CD14-positive monocyte (primary cell): ENCODE measurements at regions not wholly inside any gene's neighbourhood (a gene's known extent, or its start where the extent isn't known, plus 50 kb on each side); places are given as distances from the start of the nearest gene placed in this dataset.

Experiments
- DNase-seq, 3 donors: peaks; one replicate each; pipeline ENCODE4 v3.0.0-alpha.2; 2011 to 2022
- H2AFZ ChIP-seq: 2 replicates; pipeline ENCODE4 v1.6.0; 2012; ENCODE audit warnings: mild to moderate bottlenecking, low read depth, low read length, inconsistent platforms; ENCODE audit not compliant: insufficient read depth, poor library complexity, severe bottlenecking
- H3K27ac ChIP-seq, 2 donors: 1 replicate in 1 of 2; 2 replicates in 1 of 2; pipeline ENCODE4 v1.5.1; 2012 to 2013; ENCODE audit warnings: low read length in 2 of 2, control low read depth in 1 of 2, inconsistent platforms in 1 of 2, low read depth in 1 of 2, mild to moderate bottlenecking in 1 of 2
- H3K27me3 ChIP-seq, 2 donors: one replicate each; pipeline versions ENCODE4 v1.6.0 to v1.6.1; 2011 to 2013; ENCODE audit warnings: low read length in 2 of 2; ENCODE audit not compliant: control insufficient read depth in 2 of 2, insufficient read depth in 2 of 2
- H3K36me3 ChIP-seq, 2 donors: replicated peaks in 1 of 2; 1 replicate in 1 of 2; 2 replicates in 1 of 2; pipeline versions ENCODE4 v1.5.1 to v1.6.1; 2012 to 2013; ENCODE audit warnings: low read length in 2 of 2, control low read depth in 1 of 2, inconsistent platforms in 1 of 2, mild to moderate bottlenecking in 1 of 2; ENCODE audit not compliant: insufficient read depth in 2 of 2, control insufficient read depth in 1 of 2
- H3K4me1 ChIP-seq, 2 donors: 1 replicate in 1 of 2; 2 replicates in 1 of 2; pipeline versions ENCODE4 v1.5.1 to v1.6.1; 2012 to 2013; ENCODE audit warnings: low read length in 2 of 2, control low read depth in 1 of 2, inconsistent platforms in 1 of 2, mild to moderate bottlenecking in 1 of 2, moderate library complexity in 1 of 2; ENCODE audit not compliant: insufficient read depth in 2 of 2, control insufficient read depth in 1 of 2
- H3K4me2 ChIP-seq: replicated peaks from 2 replicates; pipeline ENCODE3; 2012; ENCODE audit warnings: low read length, moderate library complexity, mild to moderate bottlenecking; ENCODE audit not compliant: poor library complexity, severe bottlenecking; ENCODE audit errors: extremely low read depth
- H3K4me3 ChIP-seq, 3 experiments: fragments of 200-600 bp in 1 of 3; sonication (generic) in 1 of 3; replicated peaks in 1 of 3; 1 replicate in 2 of 3; 2 replicates in 1 of 3; pipeline ENCODE4 v1.5.1; 2011 to 2013; ENCODE audit warnings: low read length in 3 of 3, mild to moderate bottlenecking in 3 of 3, control low read depth in 2 of 3, low read depth in 2 of 3, inconsistent platforms in 1 of 3, moderate library complexity in 1 of 3
- H3K79me2 ChIP-seq: 2 replicates; pipeline ENCODE4 v1.6.0; 2012; ENCODE audit warnings: mild to moderate bottlenecking, control low read depth, inconsistent platforms, low read length, moderate library complexity; ENCODE audit not compliant: insufficient read depth
- H3K9ac ChIP-seq: 2 replicates; pipeline ENCODE4 v1.6.0; 2017; ENCODE audit warnings: low read length, mild to moderate bottlenecking; ENCODE audit not compliant: insufficient read depth, poor library complexity, severe bottlenecking
- H3K9me3 ChIP-seq, 2 donors: replicated peaks in 1 of 2; 1 replicate in 1 of 2; 2 replicates in 1 of 2; pipeline versions ENCODE4 v1.5.1 to v1.6.1; 2012 to 2013; ENCODE audit warnings: low read length in 2 of 2, control low read depth in 1 of 2; ENCODE audit not compliant: control insufficient read depth in 1 of 2, insufficient read depth in 1 of 2
- H4K20me1 ChIP-seq: 2 replicates; pipeline ENCODE4 v1.6.0; 2012; ENCODE audit warnings: mild to moderate bottlenecking, low read length, control low read depth, moderate library complexity; ENCODE audit not compliant: insufficient read depth
- H3K27ac Mint-ChIP-seq, 7 donors: one replicate each; pipeline ENCODE4 v1.8.0; 2020; ENCODE audit warnings: mild to moderate bottlenecking in 7 of 7, mixed read lengths in 7 of 7, moderate library complexity in 6 of 7, inconsistent platforms in 2 of 7
- H3K27me3 Mint-ChIP-seq, 3 donors: one replicate each; pipeline ENCODE4 v1.8.0; 2021 to 2022; ENCODE audit warnings: low read depth in 3 of 3, mild to moderate bottlenecking in 3 of 3, mixed read lengths in 3 of 3, moderate library complexity in 3 of 3, inconsistent platforms in 1 of 3
- H3K36me3 Mint-ChIP-seq, 2 donors: one replicate each; pipeline ENCODE4 v1.8.0; 2020; ENCODE audit warnings: mixed read lengths in 2 of 2, inconsistent platforms in 1 of 2, mild to moderate bottlenecking in 1 of 2
- H3K4me1 Mint-ChIP-seq: one replicate; pipeline ENCODE4 v1.8.0; 2020; ENCODE audit warnings: mild to moderate bottlenecking, mixed read lengths
- H3K4me3 Mint-ChIP-seq, 2 donors: one replicate each; pipeline ENCODE4 v1.8.0; 2020; ENCODE audit warnings: mild to moderate bottlenecking in 2 of 2, mixed read lengths in 2 of 2, moderate library complexity in 1 of 2
- H3K9me3 Mint-ChIP-seq, 7 donors: one replicate each; pipeline ENCODE4 v1.8.0; 2020 to 2022; ENCODE audit warnings: mixed read lengths in 7 of 7, mild to moderate bottlenecking in 6 of 7, moderate library complexity in 6 of 7, inconsistent platforms in 2 of 7
- WGBS: methylation state at CpG from one replicate; pipeline ENCODE4 v1.1.5; 2013; ENCODE audit warnings: missing lambda C conversion rate; ENCODE audit not compliant: insufficient coverage; 5-methylcytosine and 5-hydroxymethylcytosine counted together
- intact Hi-C, 2 donors: fragments of 100-400 bp; cut with micrococcal nuclease; formaldehyde crosslinking; loops; one replicate each; pipeline versions ENCODE4 v1.15.0 to v1.15.1; 2023
- TF ChIP-seq, protein P1 (sequence below): fragments of 200-600 bp; IDR thresholded peaks from one replicate; pipeline ENCODE4 v1.8.0; 2022; ENCODE audit warnings: antibody characterized with exemption, mild to moderate bottlenecking

DNA sequence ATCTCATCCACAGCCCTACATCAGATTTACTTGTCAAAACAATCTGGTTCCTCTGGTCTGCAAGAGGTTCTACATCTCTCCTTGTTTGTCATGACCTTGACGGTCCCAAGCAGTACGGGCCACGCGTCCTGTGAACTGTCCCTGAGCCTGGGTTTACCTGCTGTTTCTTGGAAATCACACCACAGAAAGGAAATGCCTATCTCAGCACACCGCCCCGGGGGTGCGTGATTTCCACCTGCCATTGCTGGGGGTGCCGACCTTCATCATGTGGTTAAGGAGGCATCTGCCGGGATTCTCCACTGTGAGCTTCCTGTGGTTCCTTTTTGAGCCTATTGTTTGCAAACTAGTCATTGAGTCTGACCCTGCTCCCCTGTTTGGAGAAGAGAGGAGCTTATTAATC, 1363.4 kb downstream of the BRD1 start:
- Histone ChIP-seq H3K4me3 (no peak overlapping the region), H3K4me2 (no peak overlapping the region), H3K79me2 (no peaks in the 10 kb centered on the region), H3K9ac (no peak overlapping the region), H3K9me3 (no peaks in the 10 kb centered on the region), H2AFZ (no peak overlapping the region), H4K20me1 (no peaks in the 10 kb centered on the region), H3K27ac (no peak overlapping the region), H3K27me3 (no peaks in the 10 kb centered on the region), H3K36me3 (no peaks in the 10 kb centered on the region), H3K4me1 (no peaks in the 10 kb centered on the region)
- Mint-ChIP-seq H3K9me3 (peaks cover 0 to 1% (median 0%) of the 10 kb centered on the region in 7 donors), H3K27me3 (peaks cover 0 to 7% (median 0%) of the 10 kb centered on the region in 3 donors), H3K4me3 (no peak overlapping the region), H3K4me1 (no peaks in the 10 kb centered on the region), H3K27ac (no peak overlapping the region), H3K36me3 (no peaks in the 10 kb centered on the region)
- intact Hi-C loops, result no loop called here
- no peak for DNase-seq
- 80% methylated on average over 2 of the region's 9 CpGs for WGBS
- TF ChIP-seq, protein P1, sequence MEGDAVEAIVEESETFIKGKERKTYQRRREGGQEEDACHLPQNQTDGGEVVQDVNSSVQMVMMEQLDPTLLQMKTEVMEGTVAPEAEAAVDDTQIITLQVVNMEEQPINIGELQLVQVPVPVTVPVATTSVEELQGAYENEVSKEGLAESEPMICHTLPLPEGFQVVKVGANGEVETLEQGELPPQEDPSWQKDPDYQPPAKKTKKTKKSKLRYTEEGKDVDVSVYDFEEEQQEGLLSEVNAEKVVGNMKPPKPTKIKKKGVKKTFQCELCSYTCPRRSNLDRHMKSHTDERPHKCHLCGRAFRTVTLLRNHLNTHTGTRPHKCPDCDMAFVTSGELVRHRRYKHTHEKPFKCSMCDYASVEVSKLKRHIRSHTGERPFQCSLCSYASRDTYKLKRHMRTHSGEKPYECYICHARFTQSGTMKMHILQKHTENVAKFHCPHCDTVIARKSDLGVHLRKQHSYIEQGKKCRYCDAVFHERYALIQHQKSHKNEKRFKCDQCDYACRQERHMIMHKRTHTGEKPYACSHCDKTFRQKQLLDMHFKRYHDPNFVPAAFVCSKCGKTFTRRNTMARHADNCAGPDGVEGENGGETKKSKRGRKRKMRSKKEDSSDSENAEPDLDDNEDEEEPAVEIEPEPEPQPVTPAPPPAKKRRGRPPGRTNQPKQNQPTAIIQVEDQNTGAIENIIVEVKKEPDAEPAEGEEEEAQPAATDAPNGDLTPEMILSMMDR, result no peak

DNA sequence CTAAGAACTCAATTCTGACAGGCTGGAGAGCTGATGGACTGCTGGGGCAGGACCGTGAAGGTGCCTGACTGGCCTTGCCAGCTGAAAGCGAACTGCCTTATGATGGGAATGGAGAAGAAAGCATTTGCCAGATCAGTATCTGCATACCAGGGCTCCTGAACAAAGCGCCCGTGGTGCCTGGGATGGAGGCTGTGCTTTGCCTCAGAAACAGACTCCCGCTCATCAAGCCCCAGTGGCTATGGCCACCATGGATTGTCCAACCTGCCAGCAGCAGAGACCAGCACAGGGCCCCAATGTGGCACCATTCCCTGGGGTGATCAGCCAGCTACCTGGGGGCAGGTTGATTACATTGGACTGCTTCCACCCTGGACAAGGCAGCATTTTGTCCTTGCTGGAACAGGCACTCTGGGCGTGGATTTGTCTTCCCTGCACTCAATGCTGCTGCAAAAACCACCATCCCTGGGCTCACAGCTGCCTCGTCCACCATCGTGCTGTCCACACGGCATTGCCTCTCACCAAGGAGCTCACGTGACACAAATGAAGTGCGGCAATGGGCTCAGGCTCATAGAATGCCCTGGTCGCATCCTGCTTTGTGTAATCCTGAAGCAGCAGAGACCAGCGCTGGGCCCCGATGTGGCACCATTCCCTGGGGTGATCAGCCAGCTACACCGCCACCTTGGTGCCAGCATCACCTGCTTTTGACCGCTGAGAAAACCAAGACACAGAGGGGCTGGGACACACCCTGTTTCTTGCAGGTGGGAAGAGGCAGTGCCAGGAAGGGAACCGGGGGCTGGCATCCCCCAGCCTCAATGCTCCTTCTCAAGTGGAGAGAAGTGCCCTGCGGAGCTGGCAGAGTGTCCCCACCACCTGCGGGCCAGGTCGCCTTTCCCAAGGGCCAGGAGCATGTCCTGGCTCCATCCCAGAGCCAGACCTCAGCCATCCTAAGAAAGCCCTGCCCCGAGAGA, 1367.5 kb downstream of the BRD1 start:
- no peak overlapping the region for H3K9ac ChIP-seq
- Mint-ChIP-seq H3K4me3 (no peak overlapping the region), H3K27ac (no peak overlapping the region), H3K4me1 (no peaks in the 10 kb centered on the region), H3K27me3 (peaks cover 0 to 5% (median 1%) of the 10 kb centered on the region in 3 donors), H3K9me3 (no peaks in the 10 kb centered on the region), H3K36me3 (no peaks in the 10 kb centered on the region)
- no peaks in the 10 kb centered on the region for H4K20me1 ChIP-seq
- no peak overlapping the region for H2AFZ ChIP-seq
- H3K27me3 ChIP-seq, result no peaks in the 10 kb centered on the region
- no peaks in the 10 kb centered on the region for H3K79me2 ChIP-seq
- no peaks in the 10 kb centered on the region for H3K9me3 ChIP-seq
- 86% methylated on average over 19 of the region's 21 CpGs for WGBS
- H3K4me1 ChIP-seq, result no peaks in the 10 kb centered on the region
- no peak overlapping the region for H3K27ac ChIP-seq
- no peak overlapping the region for H3K4me2 ChIP-seq
- TF ChIP-seq, protein P1, result no peak
- no peaks in the 10 kb centered on the region for H3K36me3 ChIP-seq
- intact Hi-C loops, result no loop called here
- no peak overlapping the region for H3K4me3 ChIP-seq
- DNase-seq, result no peak
